Caki2 (cell line): ENCODE measurements at regions not wholly inside any gene's neighbourhood (a gene's known extent, or its start where the extent isn't known, plus 50 kb on each side); places are given as distances from the start of the nearest gene placed in this dataset.

Experiments used
- DNase-seq: peaks from one replicate; pipeline ENCODE4 v3.0.0-alpha.2; 2015; ENCODE audit warnings: low read depth
- in situ Hi-C: cut with HindIII; loops from 2 replicates; pipeline ENCODE4 v1.10.0; 2016; ENCODE audit warnings: low sequenced_read_pairs, low pct_unique_long_range_greater_than_20kb, mixed read lengths

DNA sequence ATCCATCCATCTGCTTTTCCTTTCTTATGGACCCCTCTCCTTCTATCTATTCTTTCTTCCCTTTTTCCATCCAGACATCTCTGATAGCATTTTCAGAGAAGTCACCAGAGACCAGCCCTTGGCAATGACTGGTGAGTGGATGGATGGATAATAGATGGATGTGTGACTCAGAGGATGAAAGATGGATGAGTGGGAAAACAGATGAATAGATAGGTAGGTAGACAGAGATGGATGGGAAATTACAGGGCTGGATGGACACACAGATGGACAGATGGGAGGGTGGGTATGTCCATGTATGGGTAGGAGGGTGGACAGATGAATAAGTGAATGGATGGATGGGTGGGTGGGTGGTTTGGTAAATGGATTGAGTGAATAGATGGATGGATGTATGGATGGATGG lies 101.0 kb downstream of the LITAF start:
- in situ Hi-C loops, result no loop called here
- DNase-seq, result no peak

DNA sequence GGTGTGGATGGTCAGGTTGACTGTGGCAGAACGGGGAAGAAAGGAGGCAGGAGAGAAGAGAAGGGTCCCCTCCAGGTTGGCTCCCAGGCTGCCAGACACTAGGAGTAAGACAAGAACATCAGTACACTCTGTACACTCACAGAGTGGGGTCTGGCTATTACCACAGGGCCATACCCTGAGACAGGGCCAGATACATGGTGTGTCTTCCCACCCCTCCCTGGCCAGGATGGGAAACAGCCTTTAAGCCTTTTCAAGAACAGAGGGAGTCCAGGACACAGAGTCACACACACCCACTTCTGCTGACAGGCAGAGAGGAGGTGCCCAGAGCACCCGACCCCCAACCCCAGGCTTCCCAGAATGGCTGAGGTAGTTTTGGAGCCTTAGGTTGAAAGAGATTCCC lies 99.4 kb downstream of the LITAF start:
- in situ Hi-C loops, result no loop called here
- DNase-seq, result no peak

DNA sequence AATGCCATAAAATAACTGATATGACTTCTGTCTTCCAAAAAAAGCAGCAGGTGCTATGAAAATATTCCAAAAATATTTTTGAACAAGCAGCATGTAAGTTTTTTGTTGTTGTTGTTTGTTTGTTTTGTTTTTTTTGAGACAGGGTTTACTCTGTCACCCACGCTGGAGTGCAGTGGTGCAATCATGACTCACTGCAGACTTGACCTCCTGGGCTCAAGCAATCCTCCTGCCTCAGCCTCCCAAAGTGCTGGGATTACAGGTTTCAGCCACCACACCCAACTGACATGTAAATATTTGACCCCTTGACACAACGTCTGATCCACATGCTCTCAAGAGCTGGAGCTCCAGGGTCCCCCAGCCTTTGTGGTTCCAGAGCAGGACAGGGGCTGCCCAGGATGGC lies 98.4 kb downstream of the LITAF start:
- DNase-seq, result no peak

DNA sequence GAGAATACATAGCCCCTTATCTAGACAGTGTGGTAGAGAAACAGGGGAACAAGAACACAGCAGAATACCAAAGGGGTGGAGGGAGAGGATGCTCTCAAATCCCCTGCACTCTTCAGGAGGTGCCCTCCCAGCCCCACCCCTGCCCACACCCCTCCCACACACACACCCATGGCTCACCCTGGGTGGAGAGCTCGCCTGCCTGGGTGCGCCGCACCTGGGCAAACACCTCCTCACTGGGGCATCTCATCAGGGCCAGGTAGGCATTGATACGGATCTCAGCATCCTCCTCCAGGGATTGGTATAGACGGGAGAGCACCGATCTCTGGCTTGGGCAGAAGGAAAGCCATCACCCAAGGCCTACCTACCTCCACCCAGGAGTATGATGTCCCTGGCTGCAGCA lies 95.2 kb downstream of the LITAF start:
- no peak for DNase-seq
- in situ Hi-C loops, result no loop called here

More for the DNA sequence above, 98.4 kb downstream of the LITAF start:
- in situ Hi-C loops, result no loop called here

DNA sequence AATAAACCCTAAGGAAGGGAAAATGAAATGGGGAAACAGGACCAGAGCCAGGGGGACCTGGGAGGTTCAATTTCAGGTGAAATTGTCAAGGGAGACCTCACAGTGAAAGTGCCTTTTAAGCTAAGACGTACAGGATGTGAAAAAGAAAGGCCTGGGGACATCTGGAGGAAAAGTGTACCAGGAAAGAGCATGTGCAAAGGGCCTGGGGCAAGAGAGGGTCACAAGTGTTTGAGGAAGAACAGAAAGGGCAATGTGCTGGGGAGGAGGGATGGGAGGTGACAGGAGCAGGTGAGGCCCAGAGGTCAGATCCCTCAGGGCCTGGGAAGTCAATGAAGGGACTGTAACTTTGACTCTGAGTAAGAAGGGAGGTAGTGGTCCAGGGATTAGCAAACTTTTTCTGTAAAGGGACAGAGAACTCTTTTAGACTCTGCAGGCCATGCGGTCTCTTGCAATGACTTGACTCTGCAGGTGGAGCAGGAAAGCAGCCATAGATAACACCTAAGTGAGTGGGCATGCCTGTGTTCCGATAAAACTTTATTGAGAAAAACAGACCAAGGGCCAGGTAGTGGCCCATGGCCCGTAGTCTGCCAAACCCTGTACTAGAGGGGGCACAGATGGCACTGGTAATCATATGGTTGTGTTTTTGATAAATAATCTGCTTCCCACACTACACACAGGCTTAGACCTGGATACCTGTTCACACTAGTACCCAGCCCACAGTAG lies 93.8 kb downstream of the LITAF start:
- no peak for DNase-seq
- in situ Hi-C loops, result no loop called here

DNA sequence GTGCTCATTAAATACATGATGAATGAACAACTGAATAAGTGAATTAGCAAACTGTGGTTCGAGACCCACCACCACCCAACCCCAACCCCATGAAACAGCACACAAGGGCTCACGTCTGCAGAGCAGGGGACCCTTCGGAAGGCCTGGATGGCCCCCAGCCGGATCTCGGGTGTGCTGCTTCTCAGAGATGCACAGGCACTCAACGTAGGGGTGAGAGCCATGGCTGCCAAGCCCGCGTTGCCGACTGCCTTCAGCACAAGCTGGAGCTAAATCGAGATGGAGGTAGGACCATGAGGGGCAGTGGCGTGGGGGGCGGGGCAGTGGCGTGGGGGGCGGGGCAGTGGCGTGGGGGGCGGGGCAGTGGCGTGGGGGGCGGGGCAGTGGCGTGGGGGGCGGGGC lies 93.2 kb downstream of the LITAF start:
- in situ Hi-C loops, result no loop called here
- no peak for DNase-seq

DNA sequence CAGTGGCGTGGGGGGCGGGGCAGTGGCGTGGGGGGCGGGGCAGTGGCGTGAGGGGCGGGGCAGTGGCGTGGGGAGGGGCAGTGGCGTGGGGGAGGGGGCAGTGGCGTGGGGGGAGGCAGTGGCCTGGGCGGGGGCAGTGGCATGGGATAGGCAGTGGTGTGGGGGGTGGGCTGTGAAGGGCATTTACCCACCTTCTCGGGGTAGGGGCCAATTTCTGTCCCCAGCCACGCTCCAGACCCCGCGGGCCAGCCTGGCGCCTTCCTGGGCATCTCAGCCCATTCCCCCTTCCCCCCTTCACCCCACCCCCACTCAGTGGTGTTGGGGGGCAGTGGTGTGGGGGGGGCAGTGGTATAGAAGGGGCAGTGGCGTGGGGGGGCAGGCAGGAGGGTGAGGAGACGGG lies 92.7 kb downstream of the LITAF start:
- in situ Hi-C loops, result no loop called here

DNA sequence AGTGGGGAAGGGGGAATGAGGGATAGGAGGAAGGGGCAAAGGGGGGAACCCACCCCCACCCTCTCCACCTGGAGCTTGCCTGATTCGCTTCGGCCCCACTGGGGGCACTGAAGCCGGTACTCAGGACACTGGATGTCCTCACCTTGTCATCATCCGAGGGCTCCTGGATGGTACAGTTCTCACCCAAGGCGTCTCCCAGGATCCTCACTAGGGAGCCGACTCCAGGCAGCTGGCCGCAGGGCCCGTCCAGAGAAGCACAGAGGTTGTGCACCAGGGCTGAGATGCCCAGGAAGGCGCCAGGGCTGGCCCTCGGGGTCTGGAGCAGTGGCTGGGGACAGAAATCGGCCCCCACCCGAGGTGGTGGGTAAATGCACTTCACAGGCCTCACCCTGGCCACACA lies 92.3 kb downstream of the LITAF start:
- no peak for DNase-seq
- in situ Hi-C loops, result no loop called here

More for the DNA sequence above, 92.7 kb downstream of the LITAF start:
- no peak for DNase-seq

DNA sequence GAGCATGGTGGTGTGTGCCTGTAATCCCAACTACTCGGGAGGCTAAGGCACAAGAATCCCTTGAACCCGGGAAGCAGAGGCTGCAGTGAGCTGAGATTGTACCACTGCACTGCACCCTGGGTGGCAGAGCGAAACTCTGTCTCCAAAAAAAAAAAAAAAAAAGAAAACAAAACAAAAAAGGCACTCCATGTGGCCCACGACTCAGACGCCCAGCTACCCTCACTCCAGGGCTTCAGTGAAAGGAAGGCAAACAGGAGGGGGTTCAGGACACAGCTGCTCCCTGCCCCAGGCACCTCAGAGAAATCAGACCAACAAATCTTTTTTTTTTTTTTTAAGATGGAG lies 91.7 kb downstream of the LITAF start:
- in situ Hi-C loops, result no loop called here
- DNase-seq, result no peak
